GM21529 (cell line): ENCODE measurements at regions not wholly inside any gene's neighbourhood (a gene's known extent, or its start where the extent isn't known, plus 50 kb on each side); places are given as distances from the start of the nearest gene placed in this dataset.
"Not testable (repeated sequence)": the region's sequence is repeated elsewhere in the genome, so short reads cannot be mapped to it uniquely, and the experiment has no call there.

Source experiments
- ATAC-seq: cut with Tn5 transposase; IDR thresholded peaks from one replicate; pipeline ENCODE4 v1.9.1; 2021; ENCODE audit not compliant: unreplicated experiment

- no peak for ATAC-seq
These were observed 54.2 kb upstream of the PIK3R4 start for GRCh38 chr3:130800829-130801228.

GRCh38 chr3:130801473-130801872 lies 54.8 kb upstream of the PIK3R4 start:
- ATAC-seq: no peak

- ATAC-seq: no peak
These were observed 64.9 kb upstream of the PIK3R4 start for GRCh38 chr3:130811557-130811956.

- ATAC-seq: no peak
These were observed 68.3 kb upstream of the PIK3R4 start for GRCh38 chr3:130814691-130815472.

DNA sequence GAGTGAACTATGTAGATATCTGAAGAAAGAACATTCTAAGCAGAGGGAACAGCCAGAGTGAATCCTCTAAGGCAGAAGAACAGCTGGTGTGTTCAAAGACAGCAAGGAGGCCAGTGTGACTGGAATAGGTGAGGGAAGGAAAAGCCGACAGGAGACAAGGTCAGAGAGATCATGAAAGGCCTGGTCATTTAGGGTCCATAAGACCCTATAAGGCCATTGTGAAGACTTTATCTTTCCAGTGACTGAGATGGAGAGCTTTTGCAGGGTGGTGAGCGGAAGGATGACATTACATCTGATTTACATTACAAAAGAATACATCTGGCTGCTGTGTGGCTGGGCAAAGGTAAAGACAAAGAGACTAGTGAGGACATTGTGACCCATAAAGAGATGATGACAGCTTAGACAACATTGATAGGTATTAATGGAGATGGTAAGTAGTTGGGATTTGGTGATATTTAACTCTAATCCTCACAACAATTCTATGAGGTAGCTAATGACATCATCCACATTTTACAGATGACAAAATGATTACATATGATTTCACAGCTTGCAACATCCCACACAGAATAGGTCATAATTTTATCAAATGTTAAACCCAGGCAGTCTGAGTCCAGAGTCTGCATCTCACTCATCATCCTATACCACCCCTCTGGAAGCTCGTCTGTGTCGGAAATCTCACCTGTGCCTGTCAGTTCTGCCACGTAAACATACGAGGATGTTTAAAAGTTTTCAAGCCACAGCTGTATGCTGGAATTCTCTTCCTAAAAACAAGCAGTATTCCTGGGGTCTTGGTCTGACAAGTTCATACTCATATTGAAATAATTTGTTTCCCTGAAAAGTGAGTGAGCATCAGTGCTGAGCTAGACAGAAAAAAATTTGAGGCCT lies 70.2 kb upstream of the PIK3R4 start:
- ATAC-seq: no peak

DNA sequence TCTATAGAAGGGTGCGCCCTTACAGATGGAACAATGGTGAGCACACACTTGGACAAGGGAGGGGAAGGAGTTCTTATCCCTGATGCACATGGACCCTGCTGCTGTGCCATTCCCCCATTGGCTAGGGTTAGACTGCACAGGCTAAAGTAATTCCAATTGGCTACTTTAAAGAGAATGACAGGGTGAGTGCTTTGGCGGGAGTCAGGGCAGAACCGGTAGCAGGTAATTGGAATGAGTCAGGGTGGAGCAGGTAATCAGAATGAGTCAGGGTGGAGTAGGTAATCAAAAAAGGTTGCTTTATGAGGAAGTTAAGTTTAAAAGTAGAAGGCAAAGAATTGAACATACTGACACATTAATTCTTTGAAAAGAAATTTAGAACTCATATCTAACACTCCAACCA lies 71.4 kb upstream of the PIK3R4 start:
- not testable (repeated sequence) for ATAC-seq

- ATAC-seq: no peak
These were observed 72.9 kb upstream of the ATP2C1 start for GRCh38 chr3:130820976-130821375.

DNA sequence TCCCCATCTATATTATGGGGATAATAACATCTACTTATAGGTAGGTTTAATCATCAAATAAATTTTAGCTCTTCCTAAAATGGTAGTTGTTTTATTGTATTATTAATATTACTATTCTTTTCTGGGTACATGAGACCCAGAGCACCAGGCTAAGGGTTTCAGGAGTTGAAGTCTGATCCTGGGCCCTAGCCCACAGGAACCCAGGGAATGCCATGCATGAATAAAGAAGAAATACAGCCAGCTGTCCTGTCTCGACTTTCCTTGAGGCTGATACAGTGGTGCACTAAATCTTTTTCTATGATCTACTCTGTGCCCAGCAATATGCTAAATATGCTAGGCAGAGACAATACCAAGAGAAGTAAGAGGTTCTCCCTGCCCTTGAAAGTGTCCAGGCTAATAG lies 72.1 kb upstream of the ATP2C1 start:
- ATAC-seq: no peak

GRCh38 chr3:130823241-130823884 lies 70.5 kb upstream of the ATP2C1 start:
- ATAC-seq: no peak

DNA sequence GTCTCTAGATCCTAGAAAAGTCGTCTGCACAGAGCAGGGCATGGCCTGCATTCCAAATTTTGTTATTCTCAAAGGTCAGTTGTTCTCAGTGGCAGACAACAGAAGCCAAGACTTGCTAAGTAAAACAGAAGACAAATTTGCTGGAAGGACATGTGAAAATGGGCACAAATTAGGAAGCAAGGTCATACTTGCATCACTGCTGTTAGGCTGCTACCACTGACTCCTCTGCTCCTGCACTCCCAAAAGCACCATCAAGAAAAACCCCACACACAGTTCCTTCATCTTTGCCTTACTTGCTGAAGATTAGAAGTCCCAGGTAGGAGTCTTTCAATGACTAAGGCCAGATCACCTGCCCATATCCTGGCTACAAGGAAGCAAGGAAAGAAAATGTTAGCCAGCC lies 69.9 kb upstream of the ATP2C1 start:
- ATAC-seq: no peak

DNA sequence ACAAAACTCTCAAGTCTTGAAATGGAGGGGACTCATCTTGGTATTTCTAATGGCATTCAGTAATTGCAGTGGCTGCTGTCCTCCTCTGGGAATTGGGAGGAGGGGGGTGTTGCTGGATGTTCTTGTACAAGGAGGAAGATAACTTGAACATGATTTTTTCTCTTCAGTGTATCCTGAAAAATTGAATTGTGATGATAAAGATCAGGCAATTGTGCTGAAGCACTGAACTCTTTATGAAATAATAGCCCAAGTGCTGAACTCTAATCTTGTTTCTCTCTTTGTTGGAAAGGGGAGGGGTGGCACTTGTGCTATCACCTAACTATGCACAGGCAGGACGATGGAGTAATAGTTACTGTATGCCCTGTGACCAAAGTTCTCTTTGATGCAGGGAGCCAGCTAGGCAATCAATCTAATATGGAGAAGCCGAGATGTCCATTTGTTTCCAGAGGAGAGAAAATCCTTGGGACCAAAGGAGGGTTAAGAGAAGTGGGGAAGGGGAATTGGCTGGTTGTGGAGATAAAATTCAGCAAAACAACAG lies 68.1 kb upstream of the ATP2C1 start:
- no peak for ATAC-seq

DNA sequence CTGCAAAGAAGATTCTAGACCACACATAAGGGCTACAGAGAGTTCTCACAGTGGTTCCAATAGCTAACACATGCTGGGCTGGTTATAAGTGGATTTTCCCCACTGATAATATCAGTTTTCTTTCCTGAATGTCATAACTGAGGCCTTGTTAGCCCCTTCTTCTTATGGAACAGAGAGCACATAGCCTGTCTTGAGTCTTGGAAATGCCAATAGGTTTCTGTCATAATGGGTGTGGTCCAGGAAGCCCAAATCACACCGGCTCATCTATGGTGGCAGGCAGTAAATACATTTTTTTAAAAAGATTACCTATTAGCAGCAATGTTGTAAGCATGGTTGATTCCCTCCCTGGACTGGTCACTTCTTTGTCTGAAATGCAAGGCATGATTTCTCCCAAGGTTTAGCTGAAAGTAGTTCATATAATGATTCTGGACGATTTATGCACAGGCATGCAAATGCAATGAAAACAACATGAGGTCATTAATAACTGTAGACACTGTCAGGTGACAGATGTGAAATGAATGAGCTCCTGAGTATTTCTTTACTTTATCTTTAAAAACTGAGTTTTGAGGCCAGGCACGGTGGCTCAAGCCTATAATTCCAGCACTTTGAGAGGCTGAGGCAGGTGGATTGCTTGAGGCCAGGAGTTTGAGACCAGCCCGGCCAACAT lies 67.2 kb upstream of the ATP2C1 start:
- no peak for ATAC-seq

GRCh38 chr3:130827486-130827885 lies 66.4 kb upstream of the ATP2C1 start:
- ATAC-seq: no peak

DNA sequence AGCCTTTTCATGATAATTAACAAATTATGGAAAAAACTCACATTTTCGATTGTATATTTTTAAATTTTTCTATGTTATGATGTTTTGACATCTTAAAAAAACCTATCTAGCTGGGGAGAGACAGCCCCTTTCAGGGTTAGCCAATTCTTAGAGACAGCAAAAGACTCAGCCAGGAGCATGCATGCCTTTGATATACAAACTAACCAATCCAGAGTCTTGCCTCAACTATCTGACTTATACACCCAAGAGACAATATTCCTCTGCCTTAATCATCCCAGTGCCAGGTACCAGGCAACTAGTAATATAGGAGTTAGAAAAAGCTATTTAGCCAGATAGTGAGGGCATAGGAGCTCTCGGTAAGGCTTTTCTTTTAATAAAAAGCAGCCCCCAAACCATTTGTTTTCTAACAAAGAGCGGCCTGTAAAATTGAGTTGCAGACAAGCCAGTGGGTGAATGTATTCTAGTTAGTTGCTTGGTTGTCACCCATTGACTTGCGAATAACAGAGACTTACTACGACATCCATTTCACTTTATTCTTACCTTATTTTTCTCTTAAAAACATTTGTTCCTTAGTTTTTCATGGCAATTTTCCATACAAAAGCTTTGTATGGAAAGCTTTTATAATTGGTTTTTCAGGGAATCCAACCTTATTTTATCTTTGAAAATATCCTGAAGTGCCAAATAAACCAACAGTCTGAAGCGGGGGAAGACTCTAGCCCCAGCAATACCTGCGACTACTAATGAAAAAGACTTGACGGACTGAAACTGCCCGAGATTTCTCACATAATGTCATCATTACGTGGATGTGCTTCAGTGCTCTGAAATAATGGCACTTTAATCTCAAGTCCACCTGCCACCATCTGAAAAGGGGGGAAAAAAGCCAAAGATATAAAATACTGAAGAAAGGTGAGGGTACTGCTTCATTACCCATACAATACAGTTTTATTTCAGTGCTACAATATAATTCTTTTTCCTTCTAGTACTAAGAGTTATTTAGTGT lies 64.6 kb upstream of the ATP2C1 start:
- ATAC-seq: no peak

DNA sequence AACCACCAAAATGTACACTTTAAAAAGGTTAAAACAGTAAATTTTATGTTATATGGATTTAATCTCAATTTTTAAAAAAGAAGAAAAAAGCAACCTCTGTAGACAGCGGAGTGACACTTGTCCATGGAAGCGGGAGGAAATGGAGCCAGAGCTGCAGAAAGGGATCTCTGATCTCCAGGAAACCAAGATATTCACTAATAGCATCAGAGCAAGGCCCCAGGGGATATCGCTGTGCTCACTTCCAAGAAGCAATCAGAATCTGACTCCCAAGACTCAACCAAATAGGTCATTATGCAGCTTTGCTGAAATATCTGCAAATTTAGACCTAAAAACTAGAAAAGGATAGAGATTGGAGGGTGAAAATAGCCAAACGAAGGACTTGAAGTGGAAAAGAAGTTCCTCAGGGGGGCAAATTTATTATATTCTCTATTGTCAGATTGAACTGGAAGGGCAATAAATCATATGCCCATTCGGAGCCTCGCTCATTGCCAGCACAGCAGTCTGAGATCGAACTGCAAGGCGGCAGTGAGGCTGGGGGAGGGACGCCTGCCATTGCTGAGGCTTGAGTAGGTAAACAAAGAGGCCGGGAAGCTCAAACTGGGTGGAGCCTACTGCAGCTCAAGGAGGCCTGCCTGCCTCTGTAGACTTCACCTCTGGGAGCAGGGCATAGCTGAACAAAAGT lies 62.0 kb upstream of the ATP2C1 start:
- ATAC-seq: no peak

GRCh38 chr3:130832401-130832746 lies 61.5 kb upstream of the ATP2C1 start:
- not testable (repeated sequence) for ATAC-seq

GRCh38 chr3:130834476-130834875 lies 59.4 kb upstream of the ATP2C1 start:
- ATAC-seq: no peak

GRCh38 chr3:130835483-130835882 lies 58.4 kb upstream of the ATP2C1 start:
- no peak for ATAC-seq

GRCh38 chr3:130838898-130839600 lies 54.8 kb upstream of the ATP2C1 start:
- ATAC-seq: no peak
